ENCODE measurements at regions not wholly inside any gene's neighbourhood (a gene's known extent, or its start where the extent isn't known, plus 50 kb on each side); places are given as distances from the start of the nearest gene placed in this dataset.

- TF ChIP-seq, protein P1, sequence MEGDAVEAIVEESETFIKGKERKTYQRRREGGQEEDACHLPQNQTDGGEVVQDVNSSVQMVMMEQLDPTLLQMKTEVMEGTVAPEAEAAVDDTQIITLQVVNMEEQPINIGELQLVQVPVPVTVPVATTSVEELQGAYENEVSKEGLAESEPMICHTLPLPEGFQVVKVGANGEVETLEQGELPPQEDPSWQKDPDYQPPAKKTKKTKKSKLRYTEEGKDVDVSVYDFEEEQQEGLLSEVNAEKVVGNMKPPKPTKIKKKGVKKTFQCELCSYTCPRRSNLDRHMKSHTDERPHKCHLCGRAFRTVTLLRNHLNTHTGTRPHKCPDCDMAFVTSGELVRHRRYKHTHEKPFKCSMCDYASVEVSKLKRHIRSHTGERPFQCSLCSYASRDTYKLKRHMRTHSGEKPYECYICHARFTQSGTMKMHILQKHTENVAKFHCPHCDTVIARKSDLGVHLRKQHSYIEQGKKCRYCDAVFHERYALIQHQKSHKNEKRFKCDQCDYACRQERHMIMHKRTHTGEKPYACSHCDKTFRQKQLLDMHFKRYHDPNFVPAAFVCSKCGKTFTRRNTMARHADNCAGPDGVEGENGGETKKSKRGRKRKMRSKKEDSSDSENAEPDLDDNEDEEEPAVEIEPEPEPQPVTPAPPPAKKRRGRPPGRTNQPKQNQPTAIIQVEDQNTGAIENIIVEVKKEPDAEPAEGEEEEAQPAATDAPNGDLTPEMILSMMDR (IDR thresholded peaks at IDR 0.05; ENCODE audit: insufficient read depth, low read depth, low read length): no peak
- no peak for TF ChIP-seq EZH2 (IDR thresholded peaks at IDR 0.05; ENCODE audit: insufficient read depth, low read length)
Measured at GRCh38 chr15:85955501-85956391, 123.9 kb upstream of the AGBL1 start.

All from astrocyte (in vitro differentiated cells and primary cell).